Activated naive CD4-positive, alpha-beta T cell (primary cell): ENCODE measurements at regions not wholly inside any gene's neighbourhood (a gene's known extent, or its start where the extent isn't known, plus 50 kb on each side); places are given as distances from the start of the nearest gene placed in this dataset.
"Not testable (repeated sequence)": the region's sequence is repeated elsewhere in the genome, so short reads cannot be mapped to it uniquely, and the experiment has no call there.

Experiments used
- DNase-seq, 4 experiments: peaks; one replicate each; lab custom pipeline; 2025; lab: John Stamatoyannopoulos, UW

DNA sequence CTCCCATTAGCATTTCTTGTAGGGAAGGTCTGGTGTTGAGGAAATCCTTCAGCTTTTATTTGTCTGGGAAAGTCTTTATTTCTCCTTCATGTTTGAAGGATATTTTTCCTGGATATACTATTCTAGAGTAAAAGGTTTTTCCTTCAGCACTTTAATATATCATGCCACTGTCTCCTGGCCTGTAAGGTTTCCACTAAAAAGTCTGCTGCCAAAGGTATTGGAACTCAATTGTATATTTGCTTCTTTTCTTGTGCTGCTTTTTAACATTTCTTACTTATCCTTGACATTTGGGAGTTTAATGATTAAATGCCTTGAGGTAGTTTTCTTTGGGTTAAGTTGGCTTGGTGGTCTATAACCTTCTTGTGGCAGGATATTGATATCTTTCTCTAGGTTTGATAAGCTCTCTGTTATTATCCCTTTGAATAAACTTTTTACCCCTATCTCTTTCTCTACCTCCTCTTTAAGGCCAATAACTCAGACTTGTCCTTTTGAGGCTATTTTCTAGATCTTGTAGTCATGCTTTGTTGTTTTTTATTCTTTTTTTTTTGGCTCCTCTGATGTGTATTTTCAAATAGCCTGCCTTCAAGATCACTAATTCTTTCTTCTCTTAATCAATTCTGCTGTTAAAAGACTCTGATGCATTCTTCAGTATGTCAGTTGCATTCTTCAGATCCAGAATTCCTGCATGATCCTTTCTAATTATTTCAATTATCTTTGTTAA lies 225.0 kb upstream of the ZNF217 start:
- no peak for DNase-seq

DNA sequence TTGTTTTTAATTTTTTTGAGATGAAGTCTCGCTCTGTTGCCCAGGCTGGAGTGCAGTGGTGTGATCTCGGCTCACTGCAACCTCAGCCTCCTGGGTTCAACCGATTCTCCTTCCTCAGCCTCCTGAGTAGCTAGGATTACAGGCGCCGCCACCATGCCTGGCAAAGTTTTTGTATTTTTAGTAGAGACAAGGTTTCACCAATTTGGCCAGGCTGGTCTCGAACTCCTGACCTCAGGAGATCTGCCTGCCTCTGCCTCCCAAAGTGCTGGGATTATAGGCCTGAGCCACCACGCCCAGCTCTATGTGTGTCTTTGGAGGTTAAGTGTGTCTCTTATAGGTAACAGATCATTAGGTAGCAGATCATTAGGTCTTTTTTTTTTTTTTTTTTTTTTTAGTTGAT lies 223.9 kb upstream of the ZNF217 start:
- not testable (repeated sequence) for DNase-seq

- no peak for DNase-seq
Observed at GRCh38 chr20:53816872-53817398, 223.3 kb upstream of the ZNF217 start.

DNA sequence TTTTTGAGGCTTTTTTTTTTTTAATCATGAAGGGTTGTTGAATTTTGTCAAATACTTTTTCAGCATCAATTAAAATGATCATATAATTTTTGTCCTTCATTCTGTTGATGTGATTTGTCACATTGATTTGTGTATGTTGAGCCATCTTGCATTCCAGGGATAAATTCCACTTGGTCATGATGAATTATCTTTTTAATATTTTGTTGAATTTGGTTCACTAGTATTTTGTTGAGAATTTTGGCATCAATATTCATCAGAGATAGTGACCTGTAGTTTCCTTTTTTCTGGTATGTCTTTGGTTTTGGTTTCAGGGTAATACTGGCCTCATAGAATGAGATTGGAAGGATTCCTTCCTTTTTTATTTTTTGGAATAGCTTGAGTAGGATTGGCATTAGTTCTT lies 221.9 kb upstream of the ZNF217 start:
- no peak for DNase-seq

GRCh38 chr20:53814060-53814459 lies 220.4 kb upstream of the ZNF217 start:
- DNase-seq, result no peak

GRCh38 chr20:53813636-53814035 lies 220.0 kb upstream of the ZNF217 start:
- no peak for DNase-seq

DNA sequence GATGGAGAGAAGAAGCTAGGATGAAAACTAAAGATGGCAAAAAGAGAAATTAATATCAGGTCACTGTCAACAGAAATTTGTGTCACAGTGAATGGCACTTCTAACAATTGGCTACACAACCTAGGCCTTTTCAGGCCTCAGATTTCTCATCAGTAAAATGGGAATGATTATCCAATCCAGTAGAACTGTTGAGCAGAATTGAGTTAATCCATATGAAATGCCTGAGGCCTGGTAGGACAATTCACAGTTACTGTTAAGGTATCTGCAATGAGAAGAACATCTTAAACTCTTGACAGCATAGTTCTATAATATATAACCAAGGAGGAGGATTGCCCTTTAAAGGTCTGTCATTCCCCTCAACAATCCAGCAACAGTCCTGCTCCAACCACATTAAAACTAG lies 217.9 kb upstream of the ZNF217 start:
- no peak for DNase-seq

- DNase-seq, result no peak
Observed at GRCh38 chr20:53810661-53811355, 217.2 kb upstream of the ZNF217 start.

GRCh38 chr20:53809728-53810365 lies 216.2 kb upstream of the ZNF217 start:
- DNase-seq, result no peak

DNA sequence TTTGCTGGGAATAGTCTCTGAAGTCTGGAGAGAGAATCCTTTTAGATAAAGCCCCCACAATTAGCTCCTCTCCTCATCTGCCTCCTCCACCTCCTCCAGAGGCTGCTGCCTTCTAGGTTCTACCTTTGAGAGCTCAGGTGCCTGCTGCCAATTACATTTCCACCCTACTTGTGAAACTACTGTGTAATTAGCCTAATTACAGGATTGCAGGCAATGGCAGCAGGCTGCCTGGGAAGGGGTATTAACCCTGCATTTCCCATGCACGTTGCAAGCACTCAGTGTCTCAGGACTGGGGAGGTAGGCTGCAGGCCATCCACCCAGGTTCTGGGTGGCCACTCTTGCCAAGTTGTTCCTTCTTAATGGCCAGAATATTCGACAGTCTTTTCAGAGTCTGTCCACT lies 215.6 kb upstream of the ZNF217 start:
- no peak for DNase-seq

DNA sequence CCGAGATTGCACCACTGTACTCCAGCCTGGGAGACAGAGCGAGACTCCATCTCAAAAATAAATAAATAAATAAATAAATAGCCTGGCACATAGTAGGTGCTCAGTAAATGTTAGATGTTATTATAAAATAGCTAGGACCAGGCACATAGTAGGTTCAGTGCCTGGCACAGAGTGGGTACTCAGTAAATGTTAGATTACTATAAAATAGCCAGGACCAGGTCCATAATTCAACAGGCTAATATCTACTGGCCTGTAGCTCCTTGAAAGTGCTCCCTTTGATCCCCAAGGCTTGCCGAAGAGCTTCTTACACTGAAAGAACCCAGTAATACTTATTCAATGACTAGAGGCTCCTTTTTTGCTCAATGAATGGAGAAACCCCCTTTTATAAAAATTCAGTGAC lies 215.1 kb upstream of the ZNF217 start:
- no peak for DNase-seq

- DNase-seq, result not testable (repeated sequence)
Observed at GRCh38 chr20:53808302-53808701, 214.7 kb upstream of the ZNF217 start.

- DNase-seq, result no peak
Observed at GRCh38 chr20:53806683-53807401, 213.2 kb upstream of the ZNF217 start.

DNA sequence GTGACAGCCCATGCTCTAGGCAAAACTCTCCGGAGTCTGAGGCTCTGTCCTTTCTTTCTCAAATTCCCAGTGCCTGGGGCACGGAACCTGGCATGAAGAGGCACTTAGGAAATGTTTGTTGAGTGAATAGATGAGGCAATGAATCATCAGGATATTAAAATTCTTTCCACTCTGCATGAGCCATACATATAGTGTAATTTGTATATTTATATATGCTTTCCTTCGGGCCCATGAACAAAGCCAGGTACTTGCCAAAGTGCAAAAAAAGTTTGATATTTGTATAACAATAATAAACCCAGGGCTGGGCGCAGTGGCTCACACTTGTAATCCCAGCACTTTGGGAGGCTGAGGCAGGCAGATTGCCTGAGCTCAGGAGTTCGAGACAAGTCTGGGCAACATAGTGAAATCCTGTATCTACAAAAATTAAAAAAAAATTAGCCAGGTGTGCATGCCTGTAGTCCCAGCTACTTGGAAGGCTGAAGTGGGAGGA lies 212.3 kb upstream of the ZNF217 start:
- DNase-seq, result no peak

DNA sequence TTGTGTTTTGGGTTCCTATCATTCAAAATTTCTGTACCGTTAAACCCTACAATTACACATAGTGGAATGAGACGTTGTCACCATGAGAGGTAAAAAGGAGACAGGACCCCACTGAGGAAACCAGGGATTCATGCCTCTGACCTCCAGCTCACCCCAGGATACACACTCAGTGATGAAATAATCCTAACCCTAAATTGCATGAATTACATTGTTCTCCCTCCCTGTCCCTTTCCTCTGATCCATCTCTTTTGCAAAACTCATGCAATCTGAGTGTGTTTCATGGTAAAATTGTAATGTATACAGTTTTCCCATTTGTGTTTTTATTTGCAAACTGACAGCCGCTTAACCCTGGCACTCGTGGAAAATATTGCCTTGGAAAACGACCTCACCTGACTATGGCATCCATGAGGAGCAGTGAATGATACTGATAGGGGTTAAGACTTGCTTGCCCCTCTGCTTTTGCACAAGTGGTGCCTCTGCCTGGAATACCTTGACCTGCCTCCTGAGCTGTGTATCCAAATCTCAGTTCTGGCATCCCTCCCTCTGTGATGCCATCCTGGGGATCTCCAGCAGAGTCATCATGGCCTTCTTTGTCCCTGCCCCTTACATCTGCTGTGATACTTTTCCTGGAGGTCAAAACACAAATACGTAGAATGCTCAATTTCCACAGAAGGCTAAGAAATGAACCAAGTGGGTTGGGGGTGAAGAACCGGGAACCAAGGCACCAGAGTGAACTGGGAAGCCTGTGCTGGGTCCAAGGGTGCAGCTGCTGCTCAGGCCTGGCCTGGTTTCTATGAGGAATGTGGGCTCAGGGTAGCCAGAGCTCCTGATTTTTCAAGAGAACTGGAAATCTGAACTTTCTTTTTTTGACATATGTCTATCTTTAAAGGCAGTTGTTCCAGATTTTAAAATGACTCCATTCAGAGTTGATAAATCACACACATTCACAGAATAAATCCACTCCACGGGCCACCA lies 211.6 kb upstream of the ZNF217 start:
- DNase-seq, result no peak

- DNase-seq, result not testable (repeated sequence)
Observed at GRCh38 chr20:53804308-53804707, 210.7 kb upstream of the ZNF217 start.

GRCh38 chr20:53803492-53804155 lies 210.0 kb upstream of the ZNF217 start:
- no peak for DNase-seq

DNA sequence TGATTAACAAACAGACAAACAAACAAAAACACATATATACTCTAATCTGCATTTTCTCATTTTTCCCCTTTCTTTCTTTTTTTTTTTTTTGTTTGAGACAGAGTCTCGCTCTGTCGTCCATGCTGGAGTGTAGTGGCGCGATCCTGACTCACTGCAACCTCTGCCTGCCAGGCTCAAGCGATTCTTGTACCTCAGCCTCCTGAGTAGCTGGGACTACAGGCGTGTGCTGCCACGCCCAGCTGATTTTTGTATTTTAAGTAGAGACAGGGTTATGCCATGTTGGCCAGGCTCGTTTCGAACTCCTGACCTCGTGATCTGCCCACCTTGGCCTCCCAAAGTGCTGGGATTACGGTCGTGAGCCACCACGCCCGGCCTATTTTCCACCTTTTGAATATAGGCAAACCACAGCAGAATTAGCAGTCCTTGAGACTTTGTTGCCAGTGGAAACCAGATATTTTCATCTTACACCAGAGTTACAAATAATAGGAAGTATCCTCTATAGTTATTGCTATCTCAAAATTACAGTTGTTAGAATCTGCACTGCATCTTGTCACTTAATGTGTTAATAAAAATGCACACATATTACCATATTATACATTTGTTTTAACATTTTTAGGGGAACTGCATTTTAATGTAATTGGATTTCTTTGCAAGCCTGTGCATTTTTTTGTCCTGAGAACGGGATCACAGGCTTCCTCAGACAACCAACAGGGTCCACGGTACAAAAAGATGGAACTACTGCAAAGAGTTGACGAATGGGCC lies 208.2 kb upstream of the ZNF217 start:
- no peak for DNase-seq

DNA sequence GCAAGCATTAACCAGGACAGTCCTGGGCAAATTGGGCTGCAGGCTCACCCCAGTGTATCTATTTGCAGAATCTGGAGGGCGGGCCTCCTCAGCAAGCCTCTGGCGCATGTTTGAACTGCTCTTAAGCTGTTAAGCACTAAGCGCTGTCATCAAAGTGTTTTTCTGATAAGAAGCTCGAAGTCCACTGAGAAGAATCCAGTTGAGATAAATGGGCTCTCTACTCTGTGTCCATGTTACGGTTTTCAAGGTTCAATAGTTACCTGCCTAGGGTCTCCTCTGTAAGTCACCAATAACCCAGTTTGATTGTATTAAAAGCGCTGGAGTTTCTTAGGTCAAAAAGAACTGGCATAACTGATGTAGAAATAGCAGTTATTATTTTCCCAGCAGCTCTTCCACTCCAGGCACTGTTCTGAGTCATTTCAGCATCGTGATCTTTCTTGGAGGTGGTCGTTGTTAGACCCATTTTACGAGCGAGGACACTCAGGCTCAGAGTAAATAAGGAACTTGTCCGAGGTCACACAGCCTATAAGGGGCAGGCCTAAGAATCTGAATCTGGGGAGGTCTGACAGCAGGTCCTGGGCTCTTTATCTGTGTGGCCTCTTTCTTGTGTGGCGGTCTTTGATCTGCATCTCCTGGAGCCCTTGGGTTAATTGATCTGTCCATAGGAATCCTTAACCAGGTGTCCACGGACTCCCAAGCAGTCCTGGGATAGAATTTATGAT lies 207.4 kb upstream of the ZNF217 start:
- no peak for DNase-seq
